22Rv1 (cell line): ENCODE measurements at regions not wholly inside any gene's neighbourhood (a gene's known extent, or its start where the extent isn't known, plus 50 kb on each side); places are given as distances from the start of the nearest gene placed in this dataset.

ENCODE experiments used
- H3K27ac ChIP-seq: fragments of 450-650 bp; 2 replicates; pipeline ENCODE4 v1.5.1; 2017
- ZFX ChIP-seq: fragments of 450-650 bp; IDR thresholded peaks from 2 replicates; pipeline ENCODE4 v1.6.1; 2017; ENCODE audit warnings: antibody characterized with exemption, borderline replicate concordance
- TF ChIP-seq, protein P1 (sequence below): fragments of 450-650 bp; IDR thresholded peaks from 2 replicates; pipeline ENCODE4 v1.5.1; 2017; ENCODE audit warnings: mild to moderate bottlenecking

GRCh38 chr1:5369223-5369622 is 623.0 kb downstream of the NPHP4 start:
- no peak overlapping the region for H3K27ac ChIP-seq
- TF ChIP-seq ZFX = no peak
- TF ChIP-seq, protein P1, sequence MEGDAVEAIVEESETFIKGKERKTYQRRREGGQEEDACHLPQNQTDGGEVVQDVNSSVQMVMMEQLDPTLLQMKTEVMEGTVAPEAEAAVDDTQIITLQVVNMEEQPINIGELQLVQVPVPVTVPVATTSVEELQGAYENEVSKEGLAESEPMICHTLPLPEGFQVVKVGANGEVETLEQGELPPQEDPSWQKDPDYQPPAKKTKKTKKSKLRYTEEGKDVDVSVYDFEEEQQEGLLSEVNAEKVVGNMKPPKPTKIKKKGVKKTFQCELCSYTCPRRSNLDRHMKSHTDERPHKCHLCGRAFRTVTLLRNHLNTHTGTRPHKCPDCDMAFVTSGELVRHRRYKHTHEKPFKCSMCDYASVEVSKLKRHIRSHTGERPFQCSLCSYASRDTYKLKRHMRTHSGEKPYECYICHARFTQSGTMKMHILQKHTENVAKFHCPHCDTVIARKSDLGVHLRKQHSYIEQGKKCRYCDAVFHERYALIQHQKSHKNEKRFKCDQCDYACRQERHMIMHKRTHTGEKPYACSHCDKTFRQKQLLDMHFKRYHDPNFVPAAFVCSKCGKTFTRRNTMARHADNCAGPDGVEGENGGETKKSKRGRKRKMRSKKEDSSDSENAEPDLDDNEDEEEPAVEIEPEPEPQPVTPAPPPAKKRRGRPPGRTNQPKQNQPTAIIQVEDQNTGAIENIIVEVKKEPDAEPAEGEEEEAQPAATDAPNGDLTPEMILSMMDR = no peak

- no peak overlapping the region for H3K27ac ChIP-seq
- no peak for TF ChIP-seq ZFX
- TF ChIP-seq, protein P1 = no peak
Measured at GRCh38 chr1:5368201-5368600, 624.0 kb downstream of the NPHP4 start.

GRCh38 chr1:5367306-5367705 is 624.9 kb downstream of the NPHP4 start:
- H3K27ac ChIP-seq = no peak overlapping the region
- TF ChIP-seq ZFX = no peak
- TF ChIP-seq, protein P1 = no peak

DNA sequence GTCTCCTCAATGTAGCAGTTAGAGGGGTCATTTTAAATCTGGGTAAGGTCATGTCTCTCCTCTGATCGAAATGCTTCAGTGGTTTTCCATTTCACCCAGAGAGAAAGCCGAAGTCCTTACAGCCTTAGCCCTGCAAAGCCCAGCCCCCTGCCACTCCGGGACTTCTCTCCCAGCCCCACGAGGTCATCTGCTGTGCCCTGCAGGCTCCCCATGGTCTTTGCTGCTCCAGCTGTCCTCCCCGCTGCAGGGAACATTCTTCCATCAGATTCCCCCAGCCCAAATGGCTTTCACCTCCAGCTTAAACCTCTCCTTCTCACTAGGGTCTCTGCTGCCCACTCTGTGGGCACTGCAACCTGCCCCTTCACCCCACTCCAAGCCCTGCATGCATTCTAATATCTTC is 626.5 kb downstream of the NPHP4 start:
- no peak for TF ChIP-seq ZFX
- TF ChIP-seq, protein P1 = no peak

DNA sequence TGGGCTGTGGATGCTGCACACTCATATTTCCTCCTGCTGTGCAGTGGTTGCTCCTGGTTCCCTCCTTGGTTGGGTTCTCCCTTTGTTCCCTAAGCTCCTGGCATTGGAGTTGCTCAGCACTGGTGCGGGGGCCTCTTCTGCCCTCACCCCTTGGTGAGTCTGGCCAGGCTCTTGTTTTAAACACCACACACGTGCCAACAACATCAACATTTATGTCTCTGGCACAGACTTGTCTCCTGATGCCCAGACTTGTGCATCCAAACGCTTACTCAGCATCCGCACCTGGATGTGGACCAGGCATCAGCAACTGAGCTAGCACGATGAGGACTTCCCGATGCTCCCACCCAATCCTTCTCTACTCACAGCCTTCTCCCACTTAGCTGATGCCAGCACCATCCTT is 627.6 kb downstream of the NPHP4 start:
- TF ChIP-seq, protein P1 = no peak
- no peak for TF ChIP-seq ZFX
- H3K27ac ChIP-seq = no peak overlapping the region

More for the DNA sequence above, 626.5 kb downstream of the NPHP4 start:
- no peak overlapping the region for H3K27ac ChIP-seq

DNA sequence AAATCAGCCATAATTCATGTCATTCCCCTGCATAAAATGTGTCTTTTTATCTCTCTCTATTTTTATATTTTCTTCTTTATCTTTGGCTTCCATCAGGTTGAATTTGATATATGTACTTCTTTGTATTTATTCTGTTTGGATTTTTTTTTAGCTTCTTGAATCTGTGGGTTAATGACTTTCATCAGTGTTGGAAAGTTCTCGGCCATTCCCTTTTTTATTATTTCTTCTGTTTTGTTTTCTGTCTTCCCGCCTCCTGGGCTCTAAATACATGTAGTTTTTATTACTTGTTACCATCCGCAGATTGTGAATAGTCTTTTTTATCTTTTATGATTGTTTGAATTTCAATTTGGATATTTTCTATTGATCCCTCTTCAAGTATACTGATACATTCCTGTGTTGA is 637.5 kb downstream of the NPHP4 start:
- no peak overlapping the region for H3K27ac ChIP-seq
- TF ChIP-seq, protein P1 = no peak
- TF ChIP-seq ZFX = no peak

DNA sequence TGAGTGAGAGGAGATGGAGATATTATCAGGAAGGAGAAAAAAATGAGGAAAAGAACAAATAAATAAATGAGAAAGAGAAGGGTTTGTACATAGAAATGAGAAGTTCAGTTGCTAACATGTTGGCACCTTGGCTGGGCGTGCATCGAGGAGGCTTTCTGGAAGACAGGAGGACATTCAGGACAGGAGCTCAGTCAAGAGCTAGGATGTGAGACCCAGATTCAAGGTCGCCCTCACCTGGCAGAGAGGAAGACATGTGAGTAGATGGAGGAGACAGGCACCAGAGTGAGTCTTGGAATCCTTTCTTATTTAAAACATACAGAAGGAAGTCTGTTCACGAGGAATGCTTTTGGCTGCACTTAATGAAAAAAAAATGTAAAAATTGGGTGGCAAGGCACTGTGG is 640.9 kb downstream of the NPHP4 start:
- H3K27ac ChIP-seq = no peak overlapping the region
- TF ChIP-seq, protein P1 = no peak
- no peak for TF ChIP-seq ZFX
